ENCODE measurements at regions not wholly inside any gene's neighbourhood (a gene's known extent, or its start where the extent isn't known, plus 50 kb on each side); places are given as distances from the start of the nearest gene placed in this dataset.
A peak's percentile ranks its signal among the peaks of the same experiment; 100 is the strongest.
"Not testable (repeated sequence)": the region's sequence is repeated elsewhere in the genome, so short reads cannot be mapped to it uniquely, and the experiment has no call there.

GRCh38 chr7:156017431-156017830 lies 205.2 kb upstream of the SHH start:
- intact Hi-C loops (cut with DNase I): no loop called here
- WGBS: 78% methylated on average over 8 of the region's 8 CpGs
- Histone ChIP-seq H3K27me3 (ENCODE audit: control insufficient read depth, insufficient read depth) (no peaks in the 10 kb centered on the region), H3K27ac (ENCODE audit: low read length) (no peak overlapping the region), H3K9me3 (ENCODE audit: control insufficient read depth, low read length) (no peaks in the 10 kb centered on the region), H3K4me3 (ENCODE audit: low read length) (no peak overlapping the region), H3K4me1 (ENCODE audit: control insufficient read depth, insufficient read depth, low read length) (no peaks in the 10 kb centered on the region)
- ATAC-seq (no peak), DNase-seq (peak in 1 of 3 donors; percentile 28)

- Histone ChIP-seq H3K27me3 (ENCODE audit: control insufficient read depth, insufficient read depth) (no peaks in the 10 kb centered on the region), H3K4me3 (ENCODE audit: low read length) (no peak overlapping the region), H3K4me1 (ENCODE audit: control insufficient read depth, insufficient read depth, low read length) (no peaks in the 10 kb centered on the region), H3K27ac (ENCODE audit: low read length) (no peak overlapping the region), H3K9me3 (ENCODE audit: control insufficient read depth, low read length) (no peaks in the 10 kb centered on the region)
- 86% methylated on average over 17 of the region's 17 CpGs for WGBS
- ATAC-seq (no peak), DNase-seq (peak in 1 of 3 donors; percentile 11)
- intact Hi-C loops (cut with DNase I): no loop called here
Measured at GRCh38 chr7:156015237-156016020, 203.2 kb upstream of the SHH start.

GRCh38 chr7:156014808-156015207 lies 202.5 kb upstream of the SHH start:
- ATAC-seq: no peak
- DNase-seq: no peak
- Histone ChIP-seq H3K4me1 (ENCODE audit: control insufficient read depth, insufficient read depth, low read length) (no peaks in the 10 kb centered on the region), H3K4me3 (ENCODE audit: low read length) (no peak overlapping the region), H3K27me3 (ENCODE audit: control insufficient read depth, insufficient read depth) (no peaks in the 10 kb centered on the region), H3K27ac (ENCODE audit: low read length) (no peak overlapping the region), H3K9me3 (ENCODE audit: control insufficient read depth, low read length) (no peaks in the 10 kb centered on the region)
- WGBS: 83% methylated on average over 2 of the region's 2 CpGs
- intact Hi-C loops (cut with DNase I): no loop called here

GRCh38 chr7:156014201-156014600 lies 201.9 kb upstream of the SHH start:
- H3K4me3 ChIP-seq (ENCODE audit: low read length): no peak overlapping the region
- no peak overlapping the region for H3K27ac ChIP-seq (ENCODE audit: low read length)
- intact Hi-C loops (cut with DNase I): no loop called here
- ATAC-seq (no peak), DNase-seq (no peak)
- H3K9me3 ChIP-seq (ENCODE audit: control insufficient read depth, low read length): no peaks in the 10 kb centered on the region
- no peaks in the 10 kb centered on the region for H3K27me3 ChIP-seq (ENCODE audit: control insufficient read depth, insufficient read depth)
- H3K4me1 ChIP-seq (ENCODE audit: control insufficient read depth, insufficient read depth, low read length): no peaks in the 10 kb centered on the region

- Histone ChIP-seq H3K4me3 (ENCODE audit: low read length) (no peak overlapping the region), H3K27me3 (ENCODE audit: control insufficient read depth, insufficient read depth) (no peaks in the 10 kb centered on the region), H3K4me1 (ENCODE audit: control insufficient read depth, insufficient read depth, low read length) (no peaks in the 10 kb centered on the region), H3K9me3 (ENCODE audit: control insufficient read depth, low read length) (no peaks in the 10 kb centered on the region), H3K27ac (ENCODE audit: low read length) (no peak overlapping the region)
- ATAC-seq (no peak), DNase-seq (no peak)
- intact Hi-C loops (cut with DNase I): no loop called here
- 89% methylated on average over 3 of the region's 3 CpGs for WGBS
Measured at GRCh38 chr7:156012412-156012811, 200.1 kb upstream of the SHH start.

GRCh38 chr7:156009569-156009968 lies 197.3 kb upstream of the SHH start:
- Histone ChIP-seq H3K4me3 (ENCODE audit: low read length) (no peak overlapping the region), H3K4me1 (ENCODE audit: control insufficient read depth, insufficient read depth, low read length) (no peaks in the 10 kb centered on the region), H3K27me3 (ENCODE audit: control insufficient read depth, insufficient read depth) (no peaks in the 10 kb centered on the region), H3K27ac (ENCODE audit: low read length) (no peak overlapping the region), H3K9me3 (ENCODE audit: control insufficient read depth, low read length) (no peaks in the 10 kb centered on the region)
- WGBS: 49% methylated on average over 1 of the region's 1 CpG
- DNase-seq (no peak), ATAC-seq (no peak)
- intact Hi-C loops (cut with DNase I): no loop called here

- 93% methylated on average over 11 of the region's 11 CpGs for WGBS
- H3K27me3 ChIP-seq (ENCODE audit: control insufficient read depth, insufficient read depth); DNase-seq; ATAC-seq; H3K9me3 ChIP-seq (ENCODE audit: control insufficient read depth, low read length); H3K27ac ChIP-seq (ENCODE audit: low read length); intact Hi-C loops (cut with DNase I); H3K4me3 ChIP-seq (ENCODE audit: low read length); H3K4me1 ChIP-seq (ENCODE audit: control insufficient read depth, insufficient read depth, low read length): not testable (repeated sequence)
Measured at GRCh38 chr7:156006876-156007275, 194.6 kb upstream of the SHH start.

- no peak for DNase-seq
- WGBS: 77% methylated on average over 3 of the region's 3 CpGs
- H3K27ac ChIP-seq (ENCODE audit: low read length): no peak overlapping the region
- no peaks in the 10 kb centered on the region for H3K27me3 ChIP-seq (ENCODE audit: control insufficient read depth, insufficient read depth)
- H3K9me3 ChIP-seq (ENCODE audit: control insufficient read depth, low read length): no peaks in the 10 kb centered on the region
- H3K4me1 ChIP-seq (ENCODE audit: control insufficient read depth, insufficient read depth, low read length): no peaks in the 10 kb centered on the region
- ATAC-seq: no peak
- intact Hi-C loops (cut with DNase I): no loop called here
- H3K4me3 ChIP-seq (ENCODE audit: low read length): no peak overlapping the region
Measured at GRCh38 chr7:156006024-156006423, 193.8 kb upstream of the SHH start.

- H3K9me3 ChIP-seq (ENCODE audit: control insufficient read depth, low read length): no peaks in the 10 kb centered on the region
- intact Hi-C loops (cut with DNase I): no loop called here
Measured at GRCh38 chr7:156005202-156005691, 193.0 kb upstream of the SHH start.

GRCh38 chr7:156004265-156005201 lies 192.3 kb upstream of the SHH start:
- Histone ChIP-seq H3K4me1 (ENCODE audit: control insufficient read depth, insufficient read depth, low read length) (no peaks in the 10 kb centered on the region), H3K4me3 (ENCODE audit: low read length) (no peak overlapping the region), H3K9me3 (ENCODE audit: control insufficient read depth, low read length) (no peaks in the 10 kb centered on the region), H3K27me3 (ENCODE audit: control insufficient read depth, insufficient read depth) (no peaks in the 10 kb centered on the region), H3K27ac (ENCODE audit: low read length) (no peak overlapping the region)
- 81% methylated on average over 38 of the region's 38 CpGs for WGBS
- ATAC-seq: no peak
- intact Hi-C loops (cut with DNase I): no loop called here
- DNase-seq: peak in 1 of 3 donors; percentile 20

More at GRCh38 chr7:156005202-156005691, 193.0 kb upstream of the SHH start:
- Histone ChIP-seq H3K4me1 (ENCODE audit: control insufficient read depth, insufficient read depth, low read length) (no peaks in the 10 kb centered on the region), H3K27ac (ENCODE audit: low read length) (no peak overlapping the region), H3K4me3 (ENCODE audit: low read length) (no peak overlapping the region), H3K27me3 (ENCODE audit: control insufficient read depth, insufficient read depth) (no peaks in the 10 kb centered on the region)
- WGBS: 86% methylated on average over 12 of the region's 12 CpGs
- peak in 1 of 3 donors; percentile 21 for DNase-seq
- ATAC-seq: no peak
